Tibial artery (tissue), 4 donors: ENCODE measurements at regions not wholly inside any gene's neighbourhood (a gene's known extent, or its start where the extent isn't known, plus 50 kb on each side); places are given as distances from the start of the nearest gene placed in this dataset.

Experiments used
- DNase-seq, 2 donors: peaks; one replicate each; pipeline ENCODE4 v3.0.0-alpha.2; 2019
- H3K27ac ChIP-seq, 2 donors: fragments of 200-600 bp; sonication (generic) in 1 of 2; 1 replicate in 1 of 2; 2 replicates in 1 of 2; pipeline ENCODE4 v1.5.1; 2018 to 2019; ENCODE audit warnings: mild to moderate bottlenecking in 1 of 2
- H3K27me3 ChIP-seq, 2 donors: fragments of 200-600 bp; sonication (generic) in 1 of 2; one replicate each; pipeline versions ENCODE4 v1.5.1 to v1.6.0; 2016 to 2019
- H3K36me3 ChIP-seq, 3 donors: fragments of 200-600 bp; sonication (generic) in 2 of 3; one replicate each; pipeline ENCODE4 v1.5.1; 2016 to 2019; ENCODE audit warnings: mild to moderate bottlenecking in 2 of 3
- H3K4me1 ChIP-seq, 4 donors: fragments of 200-600 bp; sonication (generic) in 2 of 4; 1 replicate in 3 of 4; 2 replicates in 1 of 4; pipeline ENCODE4 v1.5.1; 2016 to 2019
- H3K4me3 ChIP-seq, 2 donors: fragments of 200-600 bp; sonication (generic) in 1 of 2; 1 replicate in 1 of 2; 2 replicates in 1 of 2; pipeline ENCODE4 v1.5.1; 2018 to 2019; ENCODE audit warnings: mild to moderate bottlenecking in 2 of 2
- H3K9me3 ChIP-seq, 3 donors: fragments of 200-600 bp; sonication (generic) in 1 of 3; one replicate each; pipeline ENCODE4 v1.5.1; 2016 to 2019
- CTCF ChIP-seq, 2 experiments: fragments of 200-600 bp in 1 of 2; fragments of 450-650 bp in 1 of 2; IDR thresholded peaks; one replicate each; pipeline ENCODE4 v1.5.1; 2017 to 2019; ENCODE audit warnings: antibody characterized with exemption in 2 of 2, mild to moderate bottlenecking in 1 of 2, moderate library complexity in 1 of 2
- intact Hi-C: fragments of 100-400 bp; cut with DNase I; formaldehyde crosslinking; loops from one replicate; pipeline ENCODE4 v1.15.0; 2023; ENCODE audit warnings: low total_unique reads

GRCh38 chr12:77746096-77746495 lies 84.6 kb upstream of the NAV3 start:
- Histone ChIP-seq H3K27ac (no peak overlapping the region), H3K36me3 (no peaks in the 10 kb centered on the region), H3K27me3 (no peaks in the 10 kb centered on the region), H3K9me3 (no peaks in the 10 kb centered on the region), H3K4me1 (no peaks in the 10 kb centered on the region), H3K4me3 (no peak overlapping the region)
- intact Hi-C loops = no loop called here
- DNase-seq = no peak
- no peak for TF ChIP-seq CTCF (IDR thresholded peaks at IDR 0.05)

GRCh38 chr12:77745624-77746023 lies 85.1 kb upstream of the NAV3 start:
- TF ChIP-seq CTCF (IDR thresholded peaks at IDR 0.05) = no peak
- no peaks in the 10 kb centered on the region for H3K36me3 ChIP-seq

GRCh38 chr12:77742631-77743030 lies 88.1 kb upstream of the NAV3 start:
- Histone ChIP-seq H3K9me3 (no peaks in the 10 kb centered on the region), H3K4me1 (no peaks in the 10 kb centered on the region), H3K27me3 (no peaks in the 10 kb centered on the region), H3K4me3 (no peak overlapping the region), H3K27ac (no peak overlapping the region), H3K36me3 (no peaks in the 10 kb centered on the region)
- no peak for TF ChIP-seq CTCF (IDR thresholded peaks at IDR 0.05)
- no peak for DNase-seq
- intact Hi-C loops = no loop called here

More at GRCh38 chr12:77745624-77746023, 85.1 kb upstream of the NAV3 start:
- DNase-seq = no peak
- intact Hi-C loops = no loop called here
- Histone ChIP-seq H3K9me3 (no peaks in the 10 kb centered on the region), H3K4me3 (no peak overlapping the region), H3K27me3 (no peaks in the 10 kb centered on the region), H3K4me1 (no peaks in the 10 kb centered on the region), H3K27ac (no peak overlapping the region)

GRCh38 chr12:77741974-77742517 lies 88.6 kb upstream of the NAV3 start:
- intact Hi-C loops = no loop called here
- Histone ChIP-seq H3K27me3 (no peaks in the 10 kb centered on the region), H3K4me1 (no peaks in the 10 kb centered on the region), H3K9me3 (no peaks in the 10 kb centered on the region), H3K27ac (no peak overlapping the region), H3K4me3 (no peak overlapping the region), H3K36me3 (no peaks in the 10 kb centered on the region)
- no peak for DNase-seq
- TF ChIP-seq CTCF (IDR thresholded peaks at IDR 0.05) = no peak

- Histone ChIP-seq H3K36me3 (no peaks in the 10 kb centered on the region), H3K9me3 (peaks cover 0 to 5% (median 4%) of the 10 kb centered on the region in 3 donors), H3K4me3 (no peak overlapping the region), H3K4me1 (no peaks in the 10 kb centered on the region), H3K27me3 (no peaks in the 10 kb centered on the region), H3K27ac (no peak overlapping the region)
- no peak for TF ChIP-seq CTCF (IDR thresholded peaks at IDR 0.05)
- intact Hi-C loops = no loop called here
- DNase-seq = no peak
These were observed 94.3 kb upstream of the NAV3 start for GRCh38 chr12:77736219-77736965.
